ENCODE measurements at regions not wholly inside any gene's neighbourhood (a gene's known extent, or its start where the extent isn't known, plus 50 kb on each side); places are given as distances from the start of the nearest gene placed in this dataset.
"Not testable (repeated sequence)": the region's sequence is repeated elsewhere in the genome, so short reads cannot be mapped to it uniquely, and the experiment has no call there.

DNA sequence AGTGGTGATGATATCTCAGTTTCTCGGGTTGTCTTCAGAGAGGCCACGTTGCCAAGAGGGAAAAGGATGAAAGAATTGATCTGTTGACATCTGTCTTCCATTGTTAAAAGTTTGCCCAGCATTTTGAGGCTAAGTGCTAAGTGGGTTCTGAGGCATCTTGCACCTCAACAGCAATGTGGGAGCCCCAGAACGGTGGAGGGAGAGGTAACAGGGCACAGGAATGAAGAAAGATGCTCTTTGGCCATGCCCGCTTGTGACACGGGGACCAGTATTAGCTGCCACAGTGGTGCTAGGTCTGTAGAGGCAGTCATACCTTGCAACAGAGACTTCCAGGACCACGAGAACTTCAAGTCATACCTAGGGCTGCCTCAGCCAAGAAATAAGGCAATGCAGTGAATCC lies 106.6 kb upstream of the NUPR2 start:
- H3K4me1 ChIP-seq, result no peaks in the 10 kb centered on the region
- intact Hi-C loops (cut with DNase I), result no loop called here
- ATAC-seq (no peak), DNase-seq (no peak)
- no peak overlapping the region for H3K4me3 ChIP-seq
- H3K36me3 ChIP-seq, result no peaks in the 10 kb centered on the region
- no peak overlapping the region for H3K27ac ChIP-seq
- H3K27me3 ChIP-seq, result no peaks in the 10 kb centered on the region
- TF ChIP-seq, protein P1, sequence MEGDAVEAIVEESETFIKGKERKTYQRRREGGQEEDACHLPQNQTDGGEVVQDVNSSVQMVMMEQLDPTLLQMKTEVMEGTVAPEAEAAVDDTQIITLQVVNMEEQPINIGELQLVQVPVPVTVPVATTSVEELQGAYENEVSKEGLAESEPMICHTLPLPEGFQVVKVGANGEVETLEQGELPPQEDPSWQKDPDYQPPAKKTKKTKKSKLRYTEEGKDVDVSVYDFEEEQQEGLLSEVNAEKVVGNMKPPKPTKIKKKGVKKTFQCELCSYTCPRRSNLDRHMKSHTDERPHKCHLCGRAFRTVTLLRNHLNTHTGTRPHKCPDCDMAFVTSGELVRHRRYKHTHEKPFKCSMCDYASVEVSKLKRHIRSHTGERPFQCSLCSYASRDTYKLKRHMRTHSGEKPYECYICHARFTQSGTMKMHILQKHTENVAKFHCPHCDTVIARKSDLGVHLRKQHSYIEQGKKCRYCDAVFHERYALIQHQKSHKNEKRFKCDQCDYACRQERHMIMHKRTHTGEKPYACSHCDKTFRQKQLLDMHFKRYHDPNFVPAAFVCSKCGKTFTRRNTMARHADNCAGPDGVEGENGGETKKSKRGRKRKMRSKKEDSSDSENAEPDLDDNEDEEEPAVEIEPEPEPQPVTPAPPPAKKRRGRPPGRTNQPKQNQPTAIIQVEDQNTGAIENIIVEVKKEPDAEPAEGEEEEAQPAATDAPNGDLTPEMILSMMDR (IDR thresholded peaks at IDR 0.05), result no peak
- H3K9me3 ChIP-seq, result no peaks in the 10 kb centered on the region

DNA sequence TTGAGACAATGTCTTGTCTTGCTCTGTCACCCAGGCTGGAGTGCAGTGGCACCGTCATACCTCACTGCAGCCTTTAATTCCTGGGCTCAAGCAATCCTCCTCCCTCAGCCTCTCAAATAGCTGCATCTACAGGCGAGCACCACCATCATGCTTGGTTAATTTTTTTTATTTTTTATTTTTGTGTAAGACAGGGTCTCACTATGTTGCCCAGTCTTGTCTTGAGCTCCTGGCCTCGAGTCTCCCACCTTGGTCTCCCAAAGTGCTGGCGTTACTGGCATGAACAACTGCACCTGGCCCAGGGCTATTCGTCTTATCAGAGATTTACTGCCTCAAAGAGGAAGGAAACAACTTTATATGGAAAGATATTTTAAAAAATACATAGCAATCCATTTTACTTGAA lies 102.8 kb upstream of the NUPR2 start:
- H3K4me1 ChIP-seq, result no peaks in the 10 kb centered on the region
- no peak overlapping the region for H3K27ac ChIP-seq
- DNase-seq (no peak), ATAC-seq (no peak)
- intact Hi-C loops (cut with DNase I), result no loop called here
- TF ChIP-seq, protein P1 (IDR thresholded peaks at IDR 0.05), result no peak
- no peaks in the 10 kb centered on the region for H3K36me3 ChIP-seq
- H3K9me3 ChIP-seq, result no peaks in the 10 kb centered on the region
- no peaks in the 10 kb centered on the region for H3K27me3 ChIP-seq
- no peak overlapping the region for H3K4me3 ChIP-seq

DNA sequence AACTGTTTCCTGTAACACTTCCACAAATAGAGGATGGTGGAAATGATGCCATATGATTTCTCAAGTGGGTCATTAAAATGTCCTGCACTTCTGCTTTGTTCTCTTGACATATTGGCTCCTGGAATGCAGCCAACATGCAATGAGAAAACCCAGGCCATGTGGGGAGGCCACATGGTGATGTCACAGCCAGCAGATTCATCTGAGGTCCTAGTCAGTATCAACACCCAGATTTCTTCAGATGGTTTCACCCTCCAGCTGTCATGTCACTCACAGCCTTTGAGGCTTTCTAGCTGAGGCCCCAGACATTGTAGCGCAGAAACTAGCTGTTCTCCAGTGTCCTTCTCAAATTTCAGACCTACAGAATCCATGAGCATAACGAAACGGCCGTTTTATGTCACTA lies 102.3 kb upstream of the NUPR2 start:
- TF ChIP-seq, protein P1 (IDR thresholded peaks at IDR 0.05), result no peak
- Histone ChIP-seq H3K4me1 (no peaks in the 10 kb centered on the region), H3K36me3 (no peaks in the 10 kb centered on the region), H3K9me3 (no peaks in the 10 kb centered on the region), H3K27ac (no peak overlapping the region), H3K27me3 (no peaks in the 10 kb centered on the region), H3K4me3 (no peak overlapping the region)
- intact Hi-C loops (cut with DNase I), result no loop called here
- ATAC-seq (no peak), DNase-seq (no peak)

DNA sequence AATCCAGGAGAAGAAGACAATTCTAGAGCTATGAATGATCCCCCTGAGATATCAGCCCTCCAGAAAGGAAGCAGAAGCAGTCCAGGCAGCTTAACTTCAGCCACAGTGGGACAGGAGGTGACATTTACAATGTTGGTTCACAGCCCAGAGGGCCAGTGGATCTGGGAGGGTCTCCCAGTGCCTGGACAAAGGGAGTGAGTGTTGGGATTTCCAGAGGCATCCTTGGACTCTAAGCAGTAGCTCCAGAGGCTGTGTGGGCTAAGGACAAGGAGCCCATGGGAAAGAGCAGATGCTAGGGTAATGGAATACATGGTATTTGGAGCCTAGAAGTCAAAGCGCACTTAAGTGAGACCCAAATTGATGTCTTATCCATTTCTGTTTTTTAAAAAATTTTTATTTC lies 97.4 kb upstream of the NUPR2 start:
- no peak for ATAC-seq
- TF ChIP-seq, protein P1 (IDR thresholded peaks at IDR 0.05), result no peak
- no peaks in the 10 kb centered on the region for H3K9me3 ChIP-seq
- no peak overlapping the region for H3K4me3 ChIP-seq
- no peaks in the 10 kb centered on the region for H3K36me3 ChIP-seq
- no peak overlapping the region for H3K27ac ChIP-seq
- no peaks in the 10 kb centered on the region for H3K27me3 ChIP-seq
- H3K4me1 ChIP-seq, result no peaks in the 10 kb centered on the region
- no peak for DNase-seq
- intact Hi-C loops (cut with DNase I), result no loop called here

DNA sequence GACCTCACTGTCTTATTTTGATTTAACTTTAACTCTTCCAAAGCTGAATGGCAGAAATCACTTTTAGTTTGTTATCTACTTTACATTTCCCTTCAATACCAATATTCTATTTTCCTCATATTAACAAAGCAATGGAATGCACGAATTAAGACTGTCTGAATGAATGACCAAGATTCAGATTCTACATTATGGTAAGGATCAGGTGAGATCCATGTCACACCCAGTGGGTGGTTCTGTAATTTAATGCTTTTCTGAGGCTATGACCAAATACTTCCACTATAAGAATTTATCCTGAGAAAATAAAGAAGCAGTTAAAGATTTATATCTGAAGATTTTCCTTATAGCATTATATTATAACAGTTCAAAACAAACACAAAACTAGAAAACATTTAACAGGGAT lies 90.2 kb upstream of the NUPR2 start:
- ATAC-seq, result no peak
- Histone ChIP-seq H3K9me3 (no peaks in the 10 kb centered on the region), H3K4me1 (no peaks in the 10 kb centered on the region), H3K27me3 (no peaks in the 10 kb centered on the region), H3K4me3 (no peak overlapping the region), H3K27ac (no peak overlapping the region), H3K36me3 (no peaks in the 10 kb centered on the region)
- intact Hi-C loops (cut with DNase I), result no loop called here
- no peak for DNase-seq
- TF ChIP-seq, protein P1 (IDR thresholded peaks at IDR 0.05), result no peak

DNA sequence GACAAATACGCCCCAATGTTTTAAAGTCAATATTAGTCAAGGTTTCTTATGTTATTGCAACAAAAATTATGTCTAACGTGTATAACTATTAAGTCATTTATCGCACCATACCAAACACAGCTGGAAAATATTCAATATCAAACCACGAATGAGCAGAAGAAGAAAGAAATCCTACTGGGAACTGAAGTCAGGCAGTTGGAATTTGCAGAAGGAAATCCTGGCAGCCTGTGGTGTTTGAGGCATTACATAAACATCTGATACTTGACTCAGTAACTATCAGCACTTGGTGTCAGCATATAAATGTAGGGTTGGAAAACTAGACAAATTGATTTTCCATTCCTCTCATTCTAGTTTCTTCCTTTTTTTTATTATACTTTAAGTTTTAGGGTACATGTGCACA lies 83.4 kb upstream of the NUPR2 start:
- no peaks in the 10 kb centered on the region for H3K4me1 ChIP-seq
- H3K27ac ChIP-seq, result no peak overlapping the region
- H3K36me3 ChIP-seq, result no peaks in the 10 kb centered on the region
- TF ChIP-seq, protein P1 (IDR thresholded peaks at IDR 0.05), result no peak
- intact Hi-C loops (cut with DNase I), result no loop called here
- H3K9me3 ChIP-seq, result no peaks in the 10 kb centered on the region
- no peak overlapping the region for H3K4me3 ChIP-seq
- ATAC-seq, result no peak
- DNase-seq, result no peak
- H3K27me3 ChIP-seq, result no peaks in the 10 kb centered on the region

DNA sequence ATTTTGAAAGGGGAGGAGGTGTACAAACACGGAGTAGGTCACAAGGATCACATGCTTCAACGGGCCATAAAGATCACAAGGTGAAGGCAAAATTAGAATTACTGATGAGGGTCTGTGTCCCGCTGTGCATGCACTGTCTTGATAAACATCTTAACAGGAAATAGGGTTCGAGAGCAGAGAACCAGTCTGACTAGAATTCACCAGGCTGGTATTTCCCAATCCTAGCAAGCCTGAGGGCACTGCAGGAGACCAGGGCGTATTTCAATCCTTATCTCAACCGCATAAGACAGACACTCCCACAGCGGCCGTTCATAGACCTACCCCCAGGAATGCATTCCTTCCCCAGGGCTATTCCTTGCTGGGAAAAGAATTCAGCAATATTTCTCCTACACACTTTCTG lies 80.0 kb upstream of the NUPR2 start:
- intact Hi-C loops (cut with DNase I); DNase-seq; H3K36me3 ChIP-seq; H3K27me3 ChIP-seq; H3K27ac ChIP-seq; H3K9me3 ChIP-seq; H3K4me1 ChIP-seq; H3K4me3 ChIP-seq; ATAC-seq: not testable (repeated sequence)
